ENCODE measurements at regions not wholly inside any gene's neighbourhood (a gene's known extent, or its start where the extent isn't known, plus 50 kb on each side); places are given as distances from the start of the nearest gene placed in this dataset.
A peak's percentile ranks its signal among the peaks of the same experiment; 100 is the strongest.

- TF ChIP-seq CTCF (IDR thresholded peaks at IDR 0.05): no peak
- ATAC-seq (ENCODE audit: low FRiP score) (peak; percentile 18), DNase-seq (ENCODE audit: low spot score) (no peak)
These were observed 222.1 kb downstream of the SOX9 start for GRCh38 chr17:72342627-72343527.

- no peak for DNase-seq (ENCODE audit: low spot score)
These were observed 223.1 kb downstream of the SOX9 start for GRCh38 chr17:72343911-72344310.

GRCh38 chr17:72344613-72345012 is 223.8 kb downstream of the SOX9 start:
- DNase-seq (ENCODE audit: low spot score) (no peak), ATAC-seq (ENCODE audit: low FRiP score) (no peak)
- TF ChIP-seq CTCF (IDR thresholded peaks at IDR 0.05): no peak

More at GRCh38 chr17:72343911-72344310, 223.1 kb downstream of the SOX9 start:
- ATAC-seq (ENCODE audit: low FRiP score): no peak
- no peak for TF ChIP-seq CTCF (IDR thresholded peaks at IDR 0.05)

GRCh38 chr17:72345088-72345487 is 224.3 kb downstream of the SOX9 start:
- DNase-seq (ENCODE audit: low spot score): no peak
- no peak for TF ChIP-seq CTCF (IDR thresholded peaks at IDR 0.05)
- ATAC-seq (ENCODE audit: low FRiP score): no peak

GRCh38 chr17:72345536-72345935 is 224.7 kb downstream of the SOX9 start:
- DNase-seq (ENCODE audit: low spot score) (no peak), ATAC-seq (ENCODE audit: low FRiP score) (no peak)
- no peak for TF ChIP-seq CTCF (IDR thresholded peaks at IDR 0.05)

- ATAC-seq (ENCODE audit: low FRiP score) (no peak), DNase-seq (ENCODE audit: low spot score) (no peak)
- no peak for TF ChIP-seq CTCF (IDR thresholded peaks at IDR 0.05)
These were observed 225.5 kb downstream of the SOX9 start for GRCh38 chr17:72346306-72346705.

- no peak for TF ChIP-seq CTCF (IDR thresholded peaks at IDR 0.05)
- ATAC-seq (ENCODE audit: low FRiP score) (no peak), DNase-seq (ENCODE audit: low spot score) (no peak)
These were observed 228.2 kb downstream of the SOX9 start for GRCh38 chr17:72349011-72349410.
